ENCODE measurements at regions not wholly inside any gene's neighbourhood (a gene's known extent, or its start where the extent isn't known, plus 50 kb on each side); places are given as distances from the start of the nearest gene placed in this dataset.

DNA sequence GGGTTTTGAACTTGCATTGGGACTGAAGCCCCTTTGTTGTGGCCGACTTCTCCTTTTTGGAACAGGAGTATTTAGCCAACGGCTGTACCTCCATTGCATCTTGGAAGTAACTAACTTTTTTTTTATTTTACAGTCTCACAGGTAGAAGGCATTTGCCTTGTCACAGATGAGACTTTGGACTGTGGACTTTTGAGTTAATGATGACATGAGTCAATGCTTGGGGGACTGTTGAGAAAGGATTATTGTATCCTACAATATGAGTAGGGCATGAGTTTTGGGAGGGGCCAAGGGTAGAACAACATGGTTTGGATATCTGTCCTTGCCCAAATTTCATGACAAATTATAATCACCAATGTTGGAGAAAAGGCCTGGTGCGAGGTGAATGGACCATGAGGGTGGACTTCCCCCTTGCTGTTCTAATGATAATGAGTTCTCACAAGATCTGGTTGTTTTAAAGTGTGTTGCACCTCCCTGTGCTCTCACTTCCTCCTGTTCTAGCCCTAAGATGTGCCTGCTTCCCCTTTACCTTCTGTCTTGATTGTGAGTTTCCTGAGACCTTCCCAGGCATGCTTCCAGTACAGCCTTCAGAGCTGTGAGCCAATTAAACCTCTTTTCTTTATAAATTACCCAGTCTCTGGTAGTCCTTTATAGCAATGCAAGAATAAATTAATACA, 1269.4 kb upstream of the CHAC2 start:
- TF ChIP-seq, protein P1, sequence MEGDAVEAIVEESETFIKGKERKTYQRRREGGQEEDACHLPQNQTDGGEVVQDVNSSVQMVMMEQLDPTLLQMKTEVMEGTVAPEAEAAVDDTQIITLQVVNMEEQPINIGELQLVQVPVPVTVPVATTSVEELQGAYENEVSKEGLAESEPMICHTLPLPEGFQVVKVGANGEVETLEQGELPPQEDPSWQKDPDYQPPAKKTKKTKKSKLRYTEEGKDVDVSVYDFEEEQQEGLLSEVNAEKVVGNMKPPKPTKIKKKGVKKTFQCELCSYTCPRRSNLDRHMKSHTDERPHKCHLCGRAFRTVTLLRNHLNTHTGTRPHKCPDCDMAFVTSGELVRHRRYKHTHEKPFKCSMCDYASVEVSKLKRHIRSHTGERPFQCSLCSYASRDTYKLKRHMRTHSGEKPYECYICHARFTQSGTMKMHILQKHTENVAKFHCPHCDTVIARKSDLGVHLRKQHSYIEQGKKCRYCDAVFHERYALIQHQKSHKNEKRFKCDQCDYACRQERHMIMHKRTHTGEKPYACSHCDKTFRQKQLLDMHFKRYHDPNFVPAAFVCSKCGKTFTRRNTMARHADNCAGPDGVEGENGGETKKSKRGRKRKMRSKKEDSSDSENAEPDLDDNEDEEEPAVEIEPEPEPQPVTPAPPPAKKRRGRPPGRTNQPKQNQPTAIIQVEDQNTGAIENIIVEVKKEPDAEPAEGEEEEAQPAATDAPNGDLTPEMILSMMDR (IDR thresholded peaks at IDR 0.05) = no peak
- TF ChIP-seq EP300 (IDR thresholded peaks at IDR 0.05) = no peak
